Duodenal mucosa (tissue), 2 donors: ENCODE measurements at regions not wholly inside any gene's neighbourhood (a gene's known extent, or its start where the extent isn't known, plus 50 kb on each side); places are given as distances from the start of the nearest gene placed in this dataset.

Experiments used
- H3K27ac ChIP-seq: one replicate; pipeline ENCODE4 v1.7.0; 2013; ENCODE audit warnings: low read depth, low read length
- H3K27me3 ChIP-seq, 2 donors: one replicate each; pipeline ENCODE4 v1.7.0; 2013; ENCODE audit warnings: low read length in 2 of 2, control low read depth in 1 of 2; ENCODE audit not compliant: insufficient read depth in 2 of 2, control insufficient read depth in 1 of 2
- H3K36me3 ChIP-seq, 2 donors: one replicate each; pipeline ENCODE4 v1.7.0; 2013; ENCODE audit warnings: low read length in 2 of 2, control low read depth in 1 of 2; ENCODE audit not compliant: insufficient read depth in 2 of 2, control insufficient read depth in 1 of 2
- H3K4me1 ChIP-seq, 2 donors: one replicate each; pipeline ENCODE4 v1.7.0; 2013; ENCODE audit warnings: low read length in 2 of 2, control low read depth in 1 of 2; ENCODE audit not compliant: insufficient read depth in 2 of 2, control insufficient read depth in 1 of 2
- H3K4me3 ChIP-seq, 2 donors: one replicate each; pipeline ENCODE4 v1.7.0; 2013; ENCODE audit warnings: low read length in 2 of 2, low read depth in 1 of 2
- H3K9ac ChIP-seq, 2 donors: one replicate each; pipeline ENCODE4 v1.7.0; 2013; ENCODE audit warnings: low read length in 2 of 2, low read depth in 1 of 2
- H3K9me3 ChIP-seq, 2 donors: one replicate each; pipeline ENCODE4 v1.7.0; 2013; ENCODE audit warnings: low read length in 2 of 2, control low read depth in 1 of 2; ENCODE audit not compliant: control insufficient read depth in 1 of 2

- no peaks in the 10 kb centered on the region for H3K27me3 ChIP-seq
- no peaks in the 10 kb centered on the region for H3K36me3 ChIP-seq
- no peaks in the 10 kb centered on the region for H3K4me1 ChIP-seq
- no peak overlapping the region for H3K4me3 ChIP-seq
- no peaks in the 10 kb centered on the region for H3K9me3 ChIP-seq
- no peak overlapping the region for H3K9ac ChIP-seq
- H3K27ac ChIP-seq, result no peak overlapping the region
Observed at GRCh38 chr1:14513111-14513510, 85.4 kb upstream of the KAZN start.

DNA sequence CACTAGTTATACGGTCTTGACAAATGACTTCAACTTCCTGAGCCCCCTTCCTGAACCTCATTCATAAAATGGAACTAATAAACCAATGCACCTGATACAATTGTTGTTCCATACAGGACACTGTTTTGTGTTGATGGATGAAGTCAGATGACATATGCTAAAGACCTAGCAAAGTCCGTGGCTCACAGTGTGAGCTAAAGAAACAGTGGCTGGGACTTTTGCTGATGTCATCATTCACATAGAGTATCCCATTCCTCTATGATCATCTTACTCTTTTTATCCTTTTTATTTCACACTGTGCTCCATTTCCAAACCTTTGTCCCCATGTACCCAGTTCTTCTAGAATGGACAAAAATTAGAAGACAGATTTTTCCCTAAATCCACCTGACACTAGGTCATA lies 83.7 kb upstream of the KAZN start:
- H3K27ac ChIP-seq, result no peak overlapping the region
- no peak overlapping the region for H3K9ac ChIP-seq
- no peaks in the 10 kb centered on the region for H3K27me3 ChIP-seq
- H3K36me3 ChIP-seq, result no peaks in the 10 kb centered on the region
- no peaks in the 10 kb centered on the region for H3K9me3 ChIP-seq
- H3K4me3 ChIP-seq, result no peak overlapping the region
- no peaks in the 10 kb centered on the region for H3K4me1 ChIP-seq

DNA sequence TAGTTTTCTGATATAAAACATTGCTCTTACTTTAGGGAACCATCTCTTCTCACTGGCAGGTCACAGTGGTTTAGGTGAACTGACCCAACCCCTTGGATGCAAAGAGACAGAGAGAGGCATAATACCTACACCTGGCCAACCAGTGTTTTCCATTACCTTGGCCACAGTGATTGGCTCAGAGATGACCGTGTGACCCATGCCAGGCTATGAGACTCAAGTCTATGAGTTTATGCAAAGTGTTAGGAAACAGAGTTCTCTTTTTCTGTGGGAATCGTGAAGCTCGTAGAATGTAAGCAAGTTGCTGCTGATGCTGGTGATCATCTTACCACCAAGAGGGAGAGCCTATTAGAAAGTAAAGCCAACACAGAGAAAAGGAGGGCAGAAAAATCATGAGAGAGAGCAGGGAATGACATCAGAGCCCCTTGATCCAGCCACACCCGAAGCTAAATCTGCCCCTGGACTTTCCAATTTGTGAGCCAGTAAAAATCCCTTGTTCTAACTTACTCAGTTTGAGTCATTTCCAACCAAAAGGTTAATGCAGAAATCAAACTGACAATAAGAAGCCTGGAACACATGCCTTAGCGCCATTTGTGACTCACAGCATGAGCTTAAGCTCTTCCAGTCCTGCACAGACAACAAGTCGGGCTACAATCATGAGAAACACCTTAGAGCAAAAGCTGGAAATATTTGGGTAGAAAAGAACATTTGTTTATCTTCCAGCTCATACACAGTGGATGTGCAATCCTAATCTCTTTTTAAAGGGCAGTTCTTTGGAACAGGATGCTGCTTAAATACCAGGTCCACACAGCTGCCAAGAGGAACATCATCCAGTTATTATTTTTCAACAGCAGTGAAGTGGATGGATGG lies 81.3 kb upstream of the KAZN start:
- Histone ChIP-seq H3K27ac (no peak overlapping the region), H3K36me3 (no peaks in the 10 kb centered on the region), H3K4me1 (peaks cover 0 to 3% of the 10 kb centered on the region in 2 donors), H3K9ac (no peak overlapping the region), H3K27me3 (no peaks in the 10 kb centered on the region), H3K9me3 (no peaks in the 10 kb centered on the region), H3K4me3 (no peak overlapping the region)

DNA sequence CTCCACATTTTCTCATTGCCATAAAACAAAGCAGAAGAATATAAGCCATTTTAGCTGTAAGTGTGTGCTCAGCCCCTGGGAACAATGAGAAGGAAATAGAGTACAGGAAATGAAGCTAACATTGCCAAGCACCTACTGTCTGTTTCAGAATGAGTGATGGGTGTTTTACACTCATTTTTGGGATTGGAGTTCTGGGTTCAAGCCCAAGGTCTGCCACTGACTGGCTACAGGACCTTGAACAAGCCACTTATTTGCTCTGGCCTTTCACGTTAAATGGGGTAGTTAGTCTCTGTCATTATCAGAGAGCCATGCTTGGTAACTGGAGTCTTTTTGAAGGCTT lies 80.7 kb upstream of the KAZN start:
- Histone ChIP-seq H3K9ac (no peak overlapping the region), H3K27me3 (no peaks in the 10 kb centered on the region), H3K4me3 (no peak overlapping the region), H3K4me1 (peaks cover 0 to 3% of the 10 kb centered on the region in 2 donors), H3K36me3 (no peaks in the 10 kb centered on the region), H3K27ac (no peak overlapping the region), H3K9me3 (no peaks in the 10 kb centered on the region)

DNA sequence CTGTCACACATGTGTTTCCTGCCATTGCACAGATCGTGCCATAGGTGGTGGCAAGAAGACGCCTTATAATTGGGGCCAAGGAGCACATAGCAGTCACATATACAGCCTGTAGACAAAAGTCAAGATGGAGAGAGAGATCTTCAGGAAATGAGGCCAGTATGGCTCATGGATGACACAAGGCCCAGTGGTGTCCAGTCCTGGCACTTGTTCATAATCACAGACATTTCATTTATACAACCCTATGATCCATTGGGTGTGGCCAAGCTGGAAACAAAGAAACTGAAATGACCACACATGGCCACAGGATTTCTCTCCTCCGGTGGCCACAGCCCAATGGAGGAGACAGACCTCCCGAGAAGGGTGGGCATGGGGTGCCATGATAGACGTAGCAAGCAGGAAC lies 78.5 kb upstream of the KAZN start:
- Histone ChIP-seq H3K4me3 (no peak overlapping the region), H3K9ac (no peak overlapping the region), H3K9me3 (no peaks in the 10 kb centered on the region), H3K4me1 (peaks cover 0 to 3% of the 10 kb centered on the region in 2 donors), H3K27ac (no peak overlapping the region), H3K36me3 (no peaks in the 10 kb centered on the region), H3K27me3 (no peaks in the 10 kb centered on the region)

- H3K27ac ChIP-seq, result no peak overlapping the region
- no peaks in the 10 kb centered on the region for H3K9me3 ChIP-seq
- H3K27me3 ChIP-seq, result no peaks in the 10 kb centered on the region
- no peak overlapping the region for H3K4me3 ChIP-seq
- no peaks in the 10 kb centered on the region for H3K36me3 ChIP-seq
- H3K4me1 ChIP-seq, result peaks cover 0 to 3% of the 10 kb centered on the region in 2 donors
- H3K9ac ChIP-seq, result no peak overlapping the region
Observed at GRCh38 chr1:14520514-14521163, 77.8 kb upstream of the KAZN start.

GRCh38 chr1:14521622-14522021 lies 76.9 kb upstream of the KAZN start:
- no peak overlapping the region for H3K4me3 ChIP-seq
- H3K9me3 ChIP-seq, result no peaks in the 10 kb centered on the region
- H3K9ac ChIP-seq, result no peak overlapping the region
- no peaks in the 10 kb centered on the region for H3K27me3 ChIP-seq
- H3K27ac ChIP-seq, result no peak overlapping the region
- H3K36me3 ChIP-seq, result no peaks in the 10 kb centered on the region
- peaks cover 0 to 3% of the 10 kb centered on the region in 2 donors for H3K4me1 ChIP-seq

- no peaks in the 10 kb centered on the region for H3K27me3 ChIP-seq
- H3K4me3 ChIP-seq, result no peak overlapping the region
- H3K4me1 ChIP-seq, result peaks cover 0 to 3% of the 10 kb centered on the region in 2 donors
- no peaks in the 10 kb centered on the region for H3K9me3 ChIP-seq
- H3K36me3 ChIP-seq, result no peaks in the 10 kb centered on the region
- H3K9ac ChIP-seq, result no peak overlapping the region
- no peak overlapping the region for H3K27ac ChIP-seq
Observed at GRCh38 chr1:14522077-14522925, 76.2 kb upstream of the KAZN start.

DNA sequence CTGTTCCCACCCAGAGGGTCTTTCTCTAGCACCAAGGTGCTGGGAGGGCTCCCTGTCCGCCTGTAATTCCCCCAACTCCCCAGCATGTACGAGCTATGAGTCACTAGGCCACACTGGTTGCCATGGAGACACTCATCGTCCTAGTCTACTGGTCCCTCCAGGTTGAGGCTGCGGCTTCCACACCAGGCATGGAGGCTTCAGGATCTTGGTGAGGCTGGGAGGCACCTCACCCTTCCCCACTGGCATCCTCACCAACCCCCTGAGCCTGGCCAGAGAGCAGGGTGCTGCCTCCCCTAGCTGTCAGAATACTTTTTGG lies 75.6 kb upstream of the KAZN start:
- Histone ChIP-seq H3K9ac (no peak overlapping the region), H3K4me1 (peaks cover 0 to 3% of the 10 kb centered on the region in 2 donors), H3K27me3 (no peaks in the 10 kb centered on the region), H3K9me3 (no peaks in the 10 kb centered on the region), H3K4me3 (no peak overlapping the region), H3K27ac (no peak overlapping the region), H3K36me3 (no peaks in the 10 kb centered on the region)
